Ascending aorta (tissue), 2 donors: ENCODE measurements at regions not wholly inside any gene's neighbourhood (a gene's known extent, or its start where the extent isn't known, plus 50 kb on each side); places are given as distances from the start of the nearest gene placed in this dataset.

Source experiments
- DNase-seq, 2 donors: peaks; one replicate each; pipeline ENCODE4 v3.0.0-alpha.2; 2019; ENCODE audit warnings: low spot score in 2 of 2
- H3K27ac ChIP-seq, 2 donors: fragments of 200-600 bp; sonication (generic); one replicate each; pipeline ENCODE4 v1.5.1; 2016 to 2017; ENCODE audit warnings: mild to moderate bottlenecking in 1 of 2
- H3K27me3 ChIP-seq: fragments of 200-600 bp; sonication (generic); one replicate; pipeline ENCODE4 v1.5.1; 2017
- H3K36me3 ChIP-seq, 2 donors: fragments of 200-600 bp; sonication (generic); one replicate each; pipeline ENCODE4 v1.5.1; 2016
- H3K4me1 ChIP-seq, 2 donors: fragments of 200-600 bp; sonication (generic); one replicate each; pipeline ENCODE4 v1.5.1; 2016 to 2017; ENCODE audit warnings: mild to moderate bottlenecking in 1 of 2
- H3K4me3 ChIP-seq, 2 donors: fragments of 200-600 bp; sonication (generic); one replicate each; pipeline ENCODE4 v1.5.1; 2016 to 2017; ENCODE audit warnings: mild to moderate bottlenecking in 1 of 2
- H3K9me3 ChIP-seq, 2 donors: fragments of 200-600 bp; sonication (generic); one replicate each; pipeline ENCODE4 v1.5.1; 2016
- intact Hi-C: fragments of 100-400 bp; cut with DNase I; formaldehyde crosslinking; loops from one replicate; pipeline ENCODE4 v1.15.1; 2023
- TF ChIP-seq, protein P1 (sequence below), 3 experiments: fragments of 200-600 bp in 2 of 3; fragments of 450-650 bp in 1 of 3; sonication (generic) in 2 of 3; IDR thresholded peaks; one replicate each; pipeline ENCODE4 v1.5.1; 2016 to 2019; ENCODE audit warnings: antibody characterized with exemption in 3 of 3, mild to moderate bottlenecking in 1 of 3, moderate library complexity in 1 of 3

DNA sequence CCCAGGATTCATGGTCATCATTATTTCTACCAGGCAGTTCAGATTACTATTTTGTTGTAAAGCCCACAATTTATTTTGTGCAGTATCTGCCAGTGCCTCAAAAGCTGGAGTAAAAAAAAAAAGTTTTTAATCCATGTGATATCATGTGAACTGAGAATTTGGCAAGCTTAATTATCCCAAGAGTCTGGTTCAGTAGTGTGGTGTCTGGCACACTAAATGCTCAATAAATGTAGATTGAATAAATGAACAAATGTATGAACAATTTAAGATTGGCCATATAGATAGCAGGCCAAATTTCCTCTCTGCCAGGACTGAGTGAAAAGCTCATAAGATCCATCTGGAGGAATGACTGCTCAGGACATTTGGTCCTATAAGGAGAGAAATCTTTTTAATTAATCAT lies 533.0 kb downstream of the TLE1 start:
- intact Hi-C loops: no loop called here
- Histone ChIP-seq H3K4me1 (no peaks in the 10 kb centered on the region), H3K27me3 (no peaks in the 10 kb centered on the region), H3K36me3 (no peaks in the 10 kb centered on the region), H3K9me3 (no peaks in the 10 kb centered on the region), H3K27ac (no peak overlapping the region), H3K4me3 (no peak overlapping the region)
- TF ChIP-seq, protein P1, sequence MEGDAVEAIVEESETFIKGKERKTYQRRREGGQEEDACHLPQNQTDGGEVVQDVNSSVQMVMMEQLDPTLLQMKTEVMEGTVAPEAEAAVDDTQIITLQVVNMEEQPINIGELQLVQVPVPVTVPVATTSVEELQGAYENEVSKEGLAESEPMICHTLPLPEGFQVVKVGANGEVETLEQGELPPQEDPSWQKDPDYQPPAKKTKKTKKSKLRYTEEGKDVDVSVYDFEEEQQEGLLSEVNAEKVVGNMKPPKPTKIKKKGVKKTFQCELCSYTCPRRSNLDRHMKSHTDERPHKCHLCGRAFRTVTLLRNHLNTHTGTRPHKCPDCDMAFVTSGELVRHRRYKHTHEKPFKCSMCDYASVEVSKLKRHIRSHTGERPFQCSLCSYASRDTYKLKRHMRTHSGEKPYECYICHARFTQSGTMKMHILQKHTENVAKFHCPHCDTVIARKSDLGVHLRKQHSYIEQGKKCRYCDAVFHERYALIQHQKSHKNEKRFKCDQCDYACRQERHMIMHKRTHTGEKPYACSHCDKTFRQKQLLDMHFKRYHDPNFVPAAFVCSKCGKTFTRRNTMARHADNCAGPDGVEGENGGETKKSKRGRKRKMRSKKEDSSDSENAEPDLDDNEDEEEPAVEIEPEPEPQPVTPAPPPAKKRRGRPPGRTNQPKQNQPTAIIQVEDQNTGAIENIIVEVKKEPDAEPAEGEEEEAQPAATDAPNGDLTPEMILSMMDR (IDR thresholded peaks at IDR 0.05): no peak
- DNase-seq: no peak

DNA sequence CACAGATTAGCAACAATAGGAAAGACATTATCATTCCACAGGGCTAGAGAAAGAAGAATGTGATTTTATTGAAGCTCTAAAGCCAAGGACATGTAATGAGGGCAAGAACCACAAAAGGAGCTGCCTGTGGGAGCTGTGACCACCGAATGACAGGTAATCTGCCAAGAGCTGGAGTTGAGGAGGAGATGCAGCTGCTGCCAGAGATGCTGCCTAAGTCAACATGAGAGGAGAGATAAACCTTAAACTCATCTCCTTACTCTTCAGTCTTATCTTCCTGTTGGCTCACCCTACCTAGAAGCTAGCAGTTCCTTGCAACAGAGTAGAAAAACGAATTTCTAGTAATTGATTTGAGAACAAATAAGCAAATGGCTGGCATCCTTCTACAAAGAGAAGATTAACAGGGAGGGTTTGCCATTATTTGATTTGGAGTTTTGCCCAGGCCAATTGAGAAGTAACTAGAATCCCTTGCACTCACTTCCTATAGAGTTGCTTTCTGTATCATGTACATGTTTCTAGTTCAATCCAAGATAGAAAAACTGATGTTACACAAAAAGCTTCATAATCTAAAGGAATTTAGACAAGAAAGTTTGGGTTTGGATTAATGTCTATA lies 539.2 kb downstream of the TLE1 start:
- DNase-seq: no peak
- Histone ChIP-seq H3K4me3 (no peak overlapping the region), H3K9me3 (no peaks in the 10 kb centered on the region), H3K27me3 (no peaks in the 10 kb centered on the region), H3K36me3 (no peaks in the 10 kb centered on the region), H3K27ac (no peak overlapping the region), H3K4me1 (no peaks in the 10 kb centered on the region)
- TF ChIP-seq, protein P1 (IDR thresholded peaks at IDR 0.05): no peak
- intact Hi-C loops: no loop called here

DNA sequence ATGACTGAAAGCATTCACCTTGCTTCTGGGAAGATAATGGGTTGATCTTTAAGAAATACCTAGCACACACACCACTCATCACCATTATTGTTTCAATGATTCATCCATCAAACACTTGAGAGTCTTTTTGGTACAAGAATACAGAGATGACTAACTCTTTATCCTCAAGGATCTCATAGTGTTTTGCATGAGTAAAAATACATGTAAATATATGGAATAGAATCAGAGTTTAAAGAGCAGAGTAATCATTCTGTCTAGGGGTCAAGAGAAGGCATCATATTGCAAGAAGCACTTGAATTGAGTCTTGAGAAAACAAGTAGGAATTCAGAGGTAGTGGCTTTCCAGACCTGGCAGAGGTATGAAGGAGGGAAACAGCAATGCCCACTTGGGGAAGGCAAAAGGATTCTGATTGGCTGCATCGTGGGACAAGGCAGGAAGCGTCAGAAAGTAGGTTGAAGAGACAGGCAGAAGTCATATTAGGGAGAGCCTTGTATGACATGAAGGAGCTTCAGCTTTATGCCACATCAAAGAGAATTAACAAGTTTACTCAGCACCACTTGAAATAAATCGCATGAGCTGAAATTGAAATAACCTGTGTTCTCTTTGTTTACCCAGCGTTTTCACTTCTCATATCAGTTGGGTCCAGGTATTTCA lies 542.5 kb downstream of the TLE1 start:
- Histone ChIP-seq H3K36me3 (no peaks in the 10 kb centered on the region), H3K27me3 (no peaks in the 10 kb centered on the region), H3K9me3 (no peaks in the 10 kb centered on the region), H3K4me3 (no peak overlapping the region), H3K27ac (no peak overlapping the region), H3K4me1 (no peaks in the 10 kb centered on the region)
- intact Hi-C loops: no loop called here
- TF ChIP-seq, protein P1 (IDR thresholded peaks at IDR 0.05): no peak
- DNase-seq: no peak

DNA sequence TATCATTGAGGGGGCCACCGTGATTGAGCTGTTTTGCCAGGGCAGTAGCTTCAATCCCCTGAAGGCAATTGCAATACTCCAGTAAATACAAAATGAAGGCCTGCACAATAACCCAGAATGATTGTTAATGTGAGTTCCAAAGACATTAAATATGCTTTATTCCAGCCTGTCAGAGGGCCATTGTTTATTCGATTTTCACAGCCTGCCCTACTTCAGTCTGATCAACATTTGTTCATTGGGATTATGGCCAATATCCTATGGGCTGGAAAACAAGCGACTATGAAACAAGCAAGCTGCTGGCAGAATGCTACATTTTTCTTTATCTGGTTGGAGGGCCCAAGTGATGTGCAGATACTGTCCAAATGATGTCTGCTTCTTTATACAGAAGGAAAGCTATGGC lies 543.1 kb downstream of the TLE1 start:
- Histone ChIP-seq H3K27me3 (no peaks in the 10 kb centered on the region), H3K36me3 (no peaks in the 10 kb centered on the region), H3K9me3 (no peaks in the 10 kb centered on the region), H3K27ac (no peak overlapping the region), H3K4me1 (no peaks in the 10 kb centered on the region), H3K4me3 (no peak overlapping the region)
- TF ChIP-seq, protein P1 (IDR thresholded peaks at IDR 0.05): no peak
- no peak for DNase-seq
- intact Hi-C loops: no loop called here

- Histone ChIP-seq H3K27me3 (no peaks in the 10 kb centered on the region), H3K4me1 (no peaks in the 10 kb centered on the region), H3K9me3 (no peaks in the 10 kb centered on the region), H3K4me3 (no peak overlapping the region), H3K27ac (no peak overlapping the region), H3K36me3 (no peaks in the 10 kb centered on the region)
- no peak for DNase-seq
- intact Hi-C loops: no loop called here
- TF ChIP-seq, protein P1 (IDR thresholded peaks at IDR 0.05): no peak
Measured at GRCh38 chr9:81145331-81145963, 543.9 kb downstream of the TLE1 start.
